Pancreas (tissue), 10 donors: ENCODE measurements at regions not wholly inside any gene's neighbourhood (a gene's known extent, or its start where the extent isn't known, plus 50 kb on each side); places are given as distances from the start of the nearest gene placed in this dataset.

ENCODE experiments used
- ATAC-seq, 4 donors: fragments of 200-7000 bp; cut with Tn5 transposase; one replicate each; pipeline versions ENCODE4 v1.8.0 to v1.9.1; 2020; ENCODE audit warnings: mild to moderate bottlenecking in 4 of 4, moderate library complexity in 4 of 4
- DNase-seq, 6 donors: peaks; one replicate each; pipeline ENCODE4 v3.0.0-alpha.2; 2020
- FAIRE-seq: peaks from 2 replicates; lab custom pipeline; 2012; peaks lifted over from hg19 to GRCh38; lab: Jason Lieb, UNC
- H3K27ac ChIP-seq, 4 donors: fragments of 200-600 bp; sonication (generic); 1 replicate in 3 of 4; 2 replicates in 1 of 4; pipeline versions ENCODE4 v1.5.0 to v1.8.0; 2020
- H3K27me3 ChIP-seq, 4 donors: fragments of 200-600 bp; one replicate each; pipeline ENCODE4 v1.8.0; 2021
- H3K36me3 ChIP-seq, 3 donors: fragments of 200-600 bp; sonication (generic) in 1 of 3; one replicate each; pipeline versions ENCODE4 v1.5.0 to v1.8.0; 2020 to 2021
- H3K4me1 ChIP-seq, 3 donors: fragments of 200-600 bp; one replicate each; pipeline ENCODE4 v1.8.0; 2021
- H3K4me3 ChIP-seq, 4 donors: fragments of 200-600 bp; sonication (generic) in 2 of 4; one replicate each; pipeline versions ENCODE4 v1.5.0 to v1.8.0; 2020 to 2021
- H3K9me3 ChIP-seq, 4 donors: fragments of 200-600 bp; one replicate each; pipeline ENCODE4 v1.8.0; 2021
- CTCF ChIP-seq, 4 donors: fragments of 200-600 bp; sonication (generic) in 3 of 4; IDR thresholded peaks; one replicate each; pipeline versions ENCODE4 v1.5.0 to v1.8.0; 2021; ENCODE audit warnings: antibody characterized with exemption in 4 of 4
- WGBS, 2 donors: extraction: QIAGEN DNeasy Blood & Tissue Kit; methylation state at CpG; one replicate each; pipeline ENCODE4 v1.1.7; 2013; 5-methylcytosine and 5-hydroxymethylcytosine counted together
- intact Hi-C, 3 donors: fragments of 100-400 bp; cut with DNase I; formaldehyde crosslinking; loops; one replicate each; pipeline versions ENCODE4 v1.11.1 to v1.14.2; 2022
- donor health status: healthy with polysubstance abuse.
- donor health status: DM: no; HTN: no; CAD: no; lungs with moderate emphysema.
- donor health status: DM: no; HTN: no; CAD: no.
- donor health status: control.
- donor health status: control.
- donor health status: Bipolar disorder and iron deficiency.
- donor health status: DM: yes; HTN: yes; CAD: no.
- donor health status: DM: no; HTN: no; CAD: no.
- donor health status: DM: no; HTN: no; CAD: no.
- donor health status: DM: yes; HTN: yes; CAD: no.

- Histone ChIP-seq H3K9me3 (no peaks in the 10 kb centered on the region), H3K36me3 (no peaks in the 10 kb centered on the region), H3K4me3 (no peak overlapping the region), H3K27ac (no peak overlapping the region), H3K4me1 (no peaks in the 10 kb centered on the region), H3K27me3 (no peaks in the 10 kb centered on the region)
- DNase-seq (no peak), ATAC-seq (no peak), FAIRE-seq (no peak)
- intact Hi-C loops, result no loop called here
- no peak for TF ChIP-seq CTCF (IDR thresholded peaks at IDR 0.05)
- 87 to 97% methylated on average over 1 of the region's 1 CpG for WGBS, 2 donors
Observed at GRCh38 chr6:112581015-112581414, 233.9 kb downstream of the RFPL4B start.

DNA sequence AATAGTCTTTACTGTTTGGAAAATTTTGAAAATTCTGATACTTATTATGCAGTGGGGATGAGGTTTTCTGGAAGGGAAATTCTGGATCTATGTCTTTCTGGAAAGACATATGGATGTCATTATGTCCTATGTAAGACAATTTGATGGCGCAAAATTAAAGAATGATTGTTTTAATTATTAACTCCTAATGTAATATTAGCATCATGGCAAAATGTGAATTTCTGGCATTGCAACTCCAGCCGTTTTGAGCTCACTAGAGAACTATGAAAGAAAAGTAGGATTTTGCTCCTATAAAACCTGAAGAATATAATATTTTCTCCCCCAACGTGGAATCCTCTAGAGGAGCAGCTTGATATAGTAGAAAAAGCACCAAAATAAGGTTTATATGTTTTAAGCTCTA, 243.2 kb downstream of the RFPL4B start:
- H3K27me3 ChIP-seq, result no peaks in the 10 kb centered on the region
- no peak overlapping the region for H3K27ac ChIP-seq
- H3K36me3 ChIP-seq, result no peaks in the 10 kb centered on the region
- 61 to 71% methylated on average over 3 of the region's 3 CpGs for WGBS, 2 donors
- ATAC-seq, result no peak
- H3K4me3 ChIP-seq, result no peak overlapping the region
- intact Hi-C loops, result no loop called here
- no peaks in the 10 kb centered on the region for H3K4me1 ChIP-seq
- no peaks in the 10 kb centered on the region for H3K9me3 ChIP-seq
- DNase-seq, result no peak
- no peak for TF ChIP-seq CTCF (IDR thresholded peaks at IDR 0.05)
- no peak for FAIRE-seq

DNA sequence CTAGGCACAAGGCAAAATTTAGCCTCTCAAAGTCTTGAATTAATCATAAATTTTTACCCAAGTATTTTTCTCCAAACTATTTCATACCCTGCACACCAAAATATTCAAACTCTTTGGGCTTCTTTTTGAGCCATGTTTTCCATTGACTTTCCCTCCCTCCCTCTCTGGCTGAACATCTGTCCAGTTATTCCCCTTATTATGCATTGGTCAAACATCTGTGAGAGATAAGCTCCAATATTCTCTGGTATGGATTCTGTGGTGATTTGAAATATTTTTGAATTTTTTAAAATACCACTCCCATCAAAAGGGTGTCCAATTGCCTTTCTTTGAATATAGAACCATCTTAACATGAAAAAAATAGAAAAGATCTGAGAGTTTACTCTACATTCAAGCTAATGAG, 244.2 kb downstream of the RFPL4B start:
- DNase-seq (no peak), FAIRE-seq (no peak), ATAC-seq (no peak)
- Histone ChIP-seq H3K9me3 (no peaks in the 10 kb centered on the region), H3K4me1 (no peaks in the 10 kb centered on the region), H3K27ac (no peak overlapping the region), H3K27me3 (no peaks in the 10 kb centered on the region), H3K36me3 (no peaks in the 10 kb centered on the region), H3K4me3 (no peak overlapping the region)
- intact Hi-C loops, result no loop called here
- no peak for TF ChIP-seq CTCF (IDR thresholded peaks at IDR 0.05)

- H3K27ac ChIP-seq, result no peak overlapping the region
- H3K27me3 ChIP-seq, result no peaks in the 10 kb centered on the region
- no peak overlapping the region for H3K4me3 ChIP-seq
- H3K9me3 ChIP-seq, result no peaks in the 10 kb centered on the region
- no peak for TF ChIP-seq CTCF (IDR thresholded peaks at IDR 0.05)
- no peaks in the 10 kb centered on the region for H3K36me3 ChIP-seq
- ATAC-seq (no peak), DNase-seq (no peak), FAIRE-seq (no peak)
- H3K4me1 ChIP-seq, result no peaks in the 10 kb centered on the region
- intact Hi-C loops, result no loop called here
Observed at GRCh38 chr6:112592159-112592558, 245.0 kb downstream of the RFPL4B start.

- 40 to 47% methylated on average over 2 of the region's 2 CpGs for WGBS, 2 donors
- TF ChIP-seq CTCF (IDR thresholded peaks at IDR 0.05), result no peak
- ATAC-seq, result peak in 1 of 4 donors; percentile 68
- H3K36me3 ChIP-seq, result no peaks in the 10 kb centered on the region
- H3K4me1 ChIP-seq, result no peaks in the 10 kb centered on the region
- H3K9me3 ChIP-seq, result no peaks in the 10 kb centered on the region
- no peak for DNase-seq
- intact Hi-C loops, result no loop called here
- no peak for FAIRE-seq
- H3K27ac ChIP-seq, result no peak overlapping the region
- H3K27me3 ChIP-seq, result no peaks in the 10 kb centered on the region
- H3K4me3 ChIP-seq, result no peak overlapping the region
Observed at GRCh38 chr6:112594886-112595594, 247.9 kb downstream of the RFPL4B start.
